NB4 (cell line): ENCODE measurements at regions not wholly inside any gene's neighbourhood (a gene's known extent, or its start where the extent isn't known, plus 50 kb on each side); places are given as distances from the start of the nearest gene placed in this dataset.

Source experiments
- DNase-seq: peaks from one replicate; pipeline ENCODE4 v3.0.0; 2010; ENCODE audit warnings: low read depth
- H3K4me3 ChIP-seq: one replicate; pipeline ENCODE4 v1.5.1; 2011; ENCODE audit warnings: mild to moderate bottlenecking, low read depth, low read length, moderate library complexity
- CTCF ChIP-seq: IDR thresholded peaks from one replicate; pipeline ENCODE4 v1.5.1; 2012; ENCODE audit warnings: low read depth, low read length
- MYC ChIP-seq: IDR thresholded peaks from 2 replicates; pipeline ENCODE4 v1.6.1; 2011; ENCODE audit warnings: low read depth, low read length
- POLR2A ChIP-seq: IDR thresholded peaks from 2 replicates; pipeline ENCODE4 v1.6.1; 2011; ENCODE audit warnings: mild to moderate bottlenecking; ENCODE audit not compliant: insufficient read length; ENCODE audit errors: extremely low read depth
- TF ChIP-seq, protein P1 (sequence below): IDR thresholded peaks from 2 replicates; pipeline ENCODE4 v1.6.1; 2011; ENCODE audit warnings: low read depth, low read length

- TF ChIP-seq CTCF, result no peak
- TF ChIP-seq, protein P1, sequence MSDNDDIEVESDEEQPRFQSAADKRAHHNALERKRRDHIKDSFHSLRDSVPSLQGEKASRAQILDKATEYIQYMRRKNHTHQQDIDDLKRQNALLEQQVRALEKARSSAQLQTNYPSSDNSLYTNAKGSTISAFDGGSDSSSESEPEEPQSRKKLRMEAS, result no peak
- no peak for TF ChIP-seq POLR2A
- no peak for TF ChIP-seq MYC
- DNase-seq, result no peak
- no peak overlapping the region for H3K4me3 ChIP-seq
These were observed 76.2 kb upstream of the GRXCR1 start for GRCh38 chr4:42816189-42816879.

DNA sequence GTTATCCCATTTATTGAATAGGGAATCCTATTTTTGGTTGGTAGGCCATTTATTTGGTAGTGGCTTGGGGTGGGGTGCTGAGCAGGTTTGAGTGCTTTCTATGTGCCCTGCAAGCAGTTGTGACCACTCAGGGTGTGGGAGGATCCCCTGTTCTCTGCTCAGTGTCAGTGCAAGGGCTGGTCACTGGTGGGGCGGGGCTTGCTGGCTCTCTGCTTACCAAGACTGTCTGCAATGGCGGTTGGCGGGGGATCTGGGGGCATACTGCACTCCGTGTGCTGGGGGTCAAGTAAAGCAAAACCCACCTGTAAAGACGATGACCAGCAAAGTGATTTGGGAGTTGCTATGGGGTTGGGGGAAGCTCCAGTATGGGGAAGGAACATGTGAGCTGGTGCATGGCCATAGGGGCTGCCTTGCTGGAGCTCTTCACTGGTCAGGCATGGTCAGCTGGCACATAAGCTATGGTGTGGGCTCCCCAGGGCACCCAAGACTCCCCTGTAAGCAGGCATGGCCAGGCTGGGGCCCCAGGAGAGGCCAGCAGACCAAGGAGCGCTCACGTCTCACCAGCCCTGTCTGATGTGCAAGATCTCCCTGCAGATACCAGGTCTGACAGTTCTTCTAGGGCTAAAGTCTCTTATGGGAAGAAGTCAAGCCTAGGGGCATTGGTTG, 83.0 kb upstream of the GRXCR1 start:
- no peak overlapping the region for H3K4me3 ChIP-seq
- no peak for DNase-seq
- TF ChIP-seq MYC (no peak), CTCF (no peak), POLR2A (no peak)
- TF ChIP-seq, protein P1, result no peak

GRCh38 chr4:42806303-42806835, 86.1 kb upstream of the GRXCR1 start:
- TF ChIP-seq POLR2A (no peak), CTCF (no peak), MYC (no peak)
- TF ChIP-seq, protein P1, result no peak
- no peak overlapping the region for H3K4me3 ChIP-seq
- no peak for DNase-seq

- DNase-seq, result no peak
- H3K4me3 ChIP-seq, result no peak overlapping the region
- TF ChIP-seq CTCF (no peak), POLR2A (no peak), MYC (no peak)
- TF ChIP-seq, protein P1, result no peak
These were observed 103.4 kb upstream of the GRXCR1 start for GRCh38 chr4:42789041-42789567.

- H3K4me3 ChIP-seq, result no peak overlapping the region
- TF ChIP-seq, protein P1, result no peak
- TF ChIP-seq POLR2A (no peak), CTCF (no peak), MYC (no peak)
- no peak for DNase-seq
These were observed 105.4 kb upstream of the GRXCR1 start for GRCh38 chr4:42787079-42787463.
